HEK293 (cell line): ENCODE measurements at regions not wholly inside any gene's neighbourhood (a gene's known extent, or its start where the extent isn't known, plus 50 kb on each side); places are given as distances from the start of the nearest gene placed in this dataset.

Experiments
- CTCF ChIA-PET: fragments of 350-600 bp; formaldehyde crosslinking; extraction: SDS; loops from one replicate; lab custom pipeline; 2021; ENCODE audit warnings: antibody characterized with exemption; lab: Yijun Ruan, JAX
- POLR2A ChIA-PET: fragments of 300-600 bp; formaldehyde crosslinking; extraction: SDS; loops from one replicate; lab custom pipeline; 2020; ENCODE audit warnings: antibody characterized with exemption, inconsistent platforms; lab: Yijun Ruan, JAX
- H3K27ac ChIP-seq: fragments of 200-500 bp; sonication (Bioruptor generic); 2 replicates; pipeline ENCODE4 v1.5.1; 2014; ENCODE audit warnings: low read depth, low read length, control low read depth, inconsistent platforms; ENCODE audit errors: extremely low read depth
- H3K36me3 ChIP-seq, 2 experiments: fragments of 200-500 bp in 1 of 2; sonication (Bioruptor generic) in 1 of 2; 1 replicate in 1 of 2; 2 replicates in 1 of 2; pipeline ENCODE4 v1.5.1; 2014 to 2017; ENCODE audit warnings: inconsistent platforms in 2 of 2, low read length in 2 of 2; ENCODE audit not compliant: control insufficient read depth in 2 of 2, insufficient read depth in 1 of 2
- H3K4me1 ChIP-seq: fragments of 200-500 bp; sonication (Bioruptor generic); 2 replicates; pipeline ENCODE4 v1.5.1; 2014; ENCODE audit warnings: mild to moderate bottlenecking, low read length, inconsistent platforms; ENCODE audit not compliant: control insufficient read depth, insufficient read depth
- H3K4me3 ChIP-seq: 2 replicates; pipeline ENCODE4 v1.5.1; 2011; ENCODE audit warnings: low read depth, mild to moderate bottlenecking, control low read depth, low read length, moderate library complexity
- H3K9me3 ChIP-seq: fragments of 200-500 bp; sonication (Bioruptor generic); 2 replicates; pipeline ENCODE4 v1.5.1; 2014; ENCODE audit warnings: low read depth, low read length, inconsistent platforms; ENCODE audit not compliant: control insufficient read depth, insufficient read depth
- TRIM28 ChIP-seq: IDR thresholded peaks from 2 replicates; pipeline ENCODE4 v1.6.1; 2011; ENCODE audit warnings: low read length, control low read depth, borderline replicate concordance
- ZBTB17 ChIP-seq: fragments of 450-650 bp; formaldehyde crosslinking; IDR thresholded peaks from 2 replicates; pipeline ENCODE4 v1.5.1; 2016; ENCODE audit warnings: missing biosample characterization, missing genetic modification characterization
- ZBTB49 ChIP-seq: fragments of 450-650 bp; formaldehyde crosslinking; IDR thresholded peaks from 2 replicates; pipeline ENCODE4 v1.5.1; 2016; ENCODE audit warnings: missing biosample characterization, missing genetic modification characterization, low read depth
- ZFHX2 ChIP-seq: fragments of 450-650 bp; formaldehyde crosslinking; conservative IDR thresholded peaks from 2 replicates; pipeline ENCODE4 v1.5.1; 2016; ENCODE audit warnings: missing biosample characterization, missing genetic modification characterization
- ZNF132 ChIP-seq: fragments of 450-650 bp; formaldehyde crosslinking; IDR thresholded peaks from 2 replicates; pipeline ENCODE4 v1.5.1; 2017; ENCODE audit warnings: missing biosample characterization, missing genetic modification characterization, borderline replicate concordance
- ZNF221 ChIP-seq: fragments of 450-650 bp; formaldehyde crosslinking; IDR thresholded peaks from 2 replicates; pipeline ENCODE4 v1.5.1; 2017; ENCODE audit warnings: missing biosample characterization, missing genetic modification characterization, borderline replicate concordance
- ZNF280D ChIP-seq: fragments of 450-650 bp; formaldehyde crosslinking; IDR thresholded peaks from 2 replicates; pipeline ENCODE4 v1.5.1; 2016; ENCODE audit warnings: missing biosample characterization, missing genetic modification characterization
- ZNF324 ChIP-seq: fragments of 450-650 bp; formaldehyde crosslinking; IDR thresholded peaks from 2 replicates; pipeline ENCODE4 v1.5.1; 2016; ENCODE audit warnings: missing biosample characterization, missing genetic modification characterization
- ZNF391 ChIP-seq: fragments of 450-650 bp; formaldehyde crosslinking; IDR thresholded peaks from 2 replicates; pipeline ENCODE4 v1.5.1; 2016; ENCODE audit warnings: low read depth, missing biosample characterization, missing genetic modification characterization, borderline replicate concordance
- ZNF394 ChIP-seq: fragments of 450-650 bp; formaldehyde crosslinking; IDR thresholded peaks from 2 replicates; pipeline ENCODE4 v1.5.1; 2016; ENCODE audit warnings: missing biosample characterization, missing genetic modification characterization, mild to moderate bottlenecking, moderate library complexity, borderline replicate concordance
- ZNF510 ChIP-seq: fragments of 450-650 bp; formaldehyde crosslinking; IDR thresholded peaks from 2 replicates; pipeline ENCODE4 v1.5.1; 2018; ENCODE audit warnings: mild to moderate bottlenecking, missing genetic modification characterization, missing biosample characterization; ENCODE audit not compliant: insufficient replicate concordance
- ZNF561 ChIP-seq: fragments of 450-650 bp; IDR thresholded peaks from 2 replicates; pipeline ENCODE4 v1.5.1; 2018; ENCODE audit warnings: missing biosample characterization, missing genetic modification characterization, borderline replicate concordance
- ZNF76 ChIP-seq: fragments of 450-650 bp; formaldehyde crosslinking; IDR thresholded peaks from 2 replicates; pipeline ENCODE4; 2016; ENCODE audit warnings: low read depth, missing biosample characterization, missing genetic modification characterization, borderline replicate concordance
- ZNF830 ChIP-seq: fragments of 450-650 bp; IDR thresholded peaks from 2 replicates; pipeline ENCODE4 v1.5.0; 2018; ENCODE audit warnings: missing biosample characterization, missing genetic modification characterization, low read depth, mild to moderate bottlenecking, moderate library complexity
- ZSCAN16 ChIP-seq: fragments of 450-650 bp; formaldehyde crosslinking; IDR thresholded peaks from 2 replicates; pipeline ENCODE4 v1.5.1; 2016; ENCODE audit warnings: missing biosample characterization, missing genetic modification characterization
- TF ChIP-seq, protein P1 (sequence below): fragments of 450-650 bp; formaldehyde crosslinking; optimal IDR thresholded peaks from 2 replicates; pipeline ENCODE3; 2016; ENCODE audit warnings: missing biosample characterization, mild to moderate bottlenecking, missing genetic modification characterization
- TF ChIP-seq, protein P2 (sequence below): fragments of 450-650 bp; formaldehyde crosslinking; IDR thresholded peaks from 2 replicates; pipeline ENCODE4 v1.5.1; 2016; ENCODE audit warnings: missing biosample characterization, missing genetic modification characterization

DNA sequence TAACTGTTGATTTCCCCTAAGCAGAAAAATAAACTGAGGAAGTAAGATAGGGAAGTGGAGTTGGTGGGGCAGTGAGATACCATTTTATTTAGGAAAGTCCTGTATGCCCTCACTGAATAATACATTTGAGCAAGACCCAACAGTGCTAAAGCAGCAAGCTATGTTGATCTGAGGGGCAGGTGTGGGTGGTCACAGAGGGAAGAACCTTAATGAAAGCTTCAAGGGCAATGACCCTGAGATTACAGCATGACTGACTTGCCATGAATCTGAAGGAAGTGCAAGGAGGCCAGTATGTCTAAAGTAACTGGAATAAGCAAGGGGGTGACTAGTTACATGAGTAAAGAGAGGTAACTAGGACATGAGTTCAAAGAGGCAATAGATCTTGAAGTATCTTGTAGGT, 159.5 kb downstream of the CD47 start:
- no peak overlapping the region for H3K27ac ChIP-seq
- no peak overlapping the region for H3K4me3 ChIP-seq
- H3K9me3 ChIP-seq, result no peaks in the 10 kb centered on the region
- H3K36me3 ChIP-seq, result no peaks in the 10 kb centered on the region
- ChIA-PET CTCF (no interaction called here), POLR2A (no interaction called here)
- no peaks in the 10 kb centered on the region for H3K4me1 ChIP-seq
- TF ChIP-seq TRIM28 (no peak), ZNF510 (tag by site-specific recombination) (no peak), ZBTB49 (no peak), ZNF391 (no peak), ZBTB17 (tag by site-specific recombination) (no peak), ZNF394 (tag by site-specific recombination) (no peak), ZNF76 (tag by site-specific recombination) (no peak), ZNF830 (tag by site-specific recombination) (no peak), ZFHX2 (tag by site-specific recombination) (no peak), ZNF221 (tag by site-specific recombination) (no peak), ZNF561 (tag by site-specific recombination) (no peak), ZNF280D (no peak), ZNF324 (tag by site-specific recombination) (no peak)
- TF ChIP-seq, protein P1, sequence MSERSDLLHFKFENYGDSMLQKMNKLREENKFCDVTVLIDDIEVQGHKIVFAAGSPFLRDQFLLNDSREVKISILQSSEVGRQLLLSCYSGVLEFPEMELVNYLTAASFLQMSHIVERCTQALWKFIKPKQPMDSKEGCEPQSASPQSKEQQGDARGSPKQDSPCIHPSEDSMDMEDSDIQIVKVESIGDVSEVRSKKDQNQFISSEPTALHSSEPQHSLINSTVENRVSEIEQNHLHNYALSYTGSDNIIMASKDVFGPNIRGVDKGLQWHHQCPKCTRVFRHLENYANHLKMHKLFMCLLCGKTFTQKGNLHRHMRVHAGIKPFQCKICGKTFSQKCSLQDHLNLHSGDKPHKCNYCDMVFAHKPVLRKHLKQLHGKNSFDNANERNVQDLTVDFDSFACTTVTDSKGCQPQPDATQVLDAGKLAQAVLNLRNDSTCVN (tag by site-specific recombination), result no peak
- TF ChIP-seq, protein P2, sequence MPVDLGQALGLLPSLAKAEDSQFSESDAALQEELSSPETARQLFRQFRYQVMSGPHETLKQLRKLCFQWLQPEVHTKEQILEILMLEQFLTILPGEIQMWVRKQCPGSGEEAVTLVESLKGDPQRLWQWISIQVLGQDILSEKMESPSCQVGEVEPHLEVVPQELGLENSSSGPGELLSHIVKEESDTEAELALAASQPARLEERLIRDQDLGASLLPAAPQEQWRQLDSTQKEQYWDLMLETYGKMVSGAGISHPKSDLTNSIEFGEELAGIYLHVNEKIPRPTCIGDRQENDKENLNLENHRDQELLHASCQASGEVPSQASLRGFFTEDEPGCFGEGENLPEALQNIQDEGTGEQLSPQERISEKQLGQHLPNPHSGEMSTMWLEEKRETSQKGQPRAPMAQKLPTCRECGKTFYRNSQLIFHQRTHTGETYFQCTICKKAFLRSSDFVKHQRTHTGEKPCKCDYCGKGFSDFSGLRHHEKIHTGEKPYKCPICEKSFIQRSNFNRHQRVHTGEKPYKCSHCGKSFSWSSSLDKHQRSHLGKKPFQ, result no peak

GRCh38 chr3:107929088-107929487, 161.7 kb downstream of the CD47 start:
- POLR2A ChIA-PET, result no interaction called here
- CTCF ChIA-PET, result interaction anchor here (0.7 kb wide), 1 partner anchor 10 kb away, joined by 4 read pairs; no protein-coding TSS in a partner anchor
- Histone ChIP-seq H3K9me3 (no peaks in the 10 kb centered on the region), H3K4me1 (no peaks in the 10 kb centered on the region), H3K27ac (no peak overlapping the region), H3K4me3 (no peak overlapping the region), H3K36me3 (no peaks in the 10 kb centered on the region)
- TF ChIP-seq ZSCAN16 (tag by site-specific recombination), result no peak
- TF ChIP-seq ZNF132, result no peak
